H1 (cell line): ENCODE measurements at regions not wholly inside any gene's neighbourhood (a gene's known extent, or its start where the extent isn't known, plus 50 kb on each side); places are given as distances from the start of the nearest gene placed in this dataset.
A peak's percentile ranks its signal among the peaks of the same experiment; 100 is the strongest.

Source experiments
- CTCF ChIA-PET: fragments of 300-600 bp; sonication (Branson Sonifier 250); formaldehyde crosslinking; loops from one replicate; lab custom pipeline; 2021; ENCODE audit not compliant: partially characterized antibody; lab: Charles Lee
- POLR2A ChIA-PET: fragments of 300-600 bp; sonication (Branson Sonifier 250); formaldehyde crosslinking; loops from one replicate; lab custom pipeline; 2021; ENCODE audit warnings: inconsistent platforms; ENCODE audit not compliant: partially characterized antibody; lab: Charles Lee
- DNase-seq, 2 experiments: peaks; one replicate each; pipeline versions ENCODE4 v3.0.0 to v3.0.0-alpha.2; 2010 to 2022; ENCODE audit warnings: low spot score in 2 of 2, low read depth in 1 of 2, mixed read lengths in 1 of 2
- FAIRE-seq: peaks from 2 replicates; lab custom pipeline; 2011; peaks lifted over from hg19 to GRCh38; lab: Jason Lieb, UNC
- H2AFZ ChIP-seq: 2 replicates; pipeline ENCODE4 v1.8.1; 2012; ENCODE audit warnings: low read length, inconsistent platforms
- H2AK5ac ChIP-seq: 2 replicates; pipeline ENCODE4 v1.6.1; 2013; ENCODE audit warnings: low read depth, low read length
- H2BK120ac ChIP-seq: replicated peaks from 2 replicates; pipeline ENCODE3; 2013; ENCODE audit warnings: low read depth, low read length, inconsistent platforms
- H2BK12ac ChIP-seq: 2 replicates; pipeline ENCODE4 v1.6.1; 2013; ENCODE audit warnings: low read depth, low read length
- H2BK15ac ChIP-seq: 2 replicates; pipeline ENCODE4 v1.6.1; 2013; ENCODE audit warnings: low read length
- H2BK20ac ChIP-seq: 2 replicates; pipeline ENCODE4 v1.6.1; 2013; ENCODE audit warnings: low read length
- H2BK5ac ChIP-seq: 2 replicates; pipeline ENCODE4 v1.6.1; 2013; ENCODE audit warnings: low read depth, low read length
- H3K14ac ChIP-seq: 2 replicates; pipeline ENCODE4 v1.6.1; 2013; ENCODE audit warnings: inconsistent platforms; ENCODE audit not compliant: insufficient read length
- H3K18ac ChIP-seq: 2 replicates; pipeline ENCODE4 v1.6.1; 2013; ENCODE audit warnings: low read length; ENCODE audit errors: extremely low read depth
- H3K23ac ChIP-seq: 2 replicates; pipeline ENCODE4 v1.6.1; 2013; ENCODE audit warnings: inconsistent platforms; ENCODE audit not compliant: insufficient read length
- H3K23me2 ChIP-seq: 2 replicates; pipeline ENCODE4 v1.6.1; 2013; ENCODE audit warnings: low read depth, low read length
- H3K27ac ChIP-seq: 2 replicates; pipeline ENCODE4 v1.6.1; 2011; ENCODE audit warnings: low read depth, low read length, inconsistent platforms
- H3K27me3 ChIP-seq, 4 experiments: replicated peaks in 1 of 4; 1 replicate in 1 of 4; 2 replicates in 3 of 4; pipeline versions ENCODE4 v1.6.1 to v1.8.1; 2011 to 2013; ENCODE audit warnings: low read length in 3 of 4, mild to moderate bottlenecking in 3 of 4, inconsistent platforms in 2 of 4, mixed read lengths in 2 of 4, moderate library complexity in 1 of 4; ENCODE audit not compliant: control insufficient read depth in 3 of 4, insufficient read depth in 3 of 4; ENCODE audit errors: extremely low read depth in 1 of 4
- H3K36me3 ChIP-seq, 4 experiments: 2 replicates each; pipeline versions ENCODE4 v1.6.1 to v1.8.1; 2011 to 2013; ENCODE audit warnings: mild to moderate bottlenecking in 4 of 4, low read length in 3 of 4, moderate library complexity in 2 of 4, control low read depth in 1 of 4, inconsistent platforms in 1 of 4; ENCODE audit not compliant: insufficient read depth in 4 of 4, control insufficient read depth in 2 of 4
- H3K4ac ChIP-seq: replicated peaks from 2 replicates; pipeline ENCODE3; 2013; ENCODE audit warnings: low read length, low read depth, mixed read lengths, inconsistent platforms; ENCODE audit not compliant: insufficient read length
- H3K4me1 ChIP-seq, 4 experiments: replicated peaks in 1 of 4; 1 replicate in 1 of 4; 2 replicates in 3 of 4; pipeline versions ENCODE4 v1.6.1 to v1.8.1; 2011 to 2013; ENCODE audit warnings: low read length in 3 of 4, inconsistent platforms in 2 of 4, mixed read lengths in 1 of 4; ENCODE audit not compliant: insufficient read depth in 4 of 4, control insufficient read depth in 3 of 4
- H3K4me2 ChIP-seq, 2 experiments: 2 replicates each; pipeline versions ENCODE4 v1.6.1 to v1.8.1; 2011 to 2013; ENCODE audit warnings: low read depth in 2 of 2, low read length in 2 of 2, control low read depth in 1 of 2, inconsistent platforms in 1 of 2, mild to moderate bottlenecking in 1 of 2; ENCODE audit not compliant: insufficient read depth in 1 of 2
- H3K4me3 ChIP-seq, 4 experiments: fragments of 200-600, 300-600 bp in 1 of 4; sonication (generic), shearing (Covaris generic), sonication (Bioruptor Twin) in 1 of 4; 2 replicates each; pipeline versions ENCODE4 v1.5.1 to v1.8.1; 2011 to 2016; ENCODE audit warnings: low read length in 4 of 4, low read depth in 3 of 4, control low read depth in 2 of 4, inconsistent platforms in 2 of 4, mild to moderate bottlenecking in 2 of 4, mixed read lengths in 1 of 4, moderate library complexity in 1 of 4; ENCODE audit not compliant: insufficient read depth in 2 of 4; ENCODE audit errors: extremely low read depth in 1 of 4
- H3K56ac ChIP-seq: replicated peaks from 2 replicates; pipeline ENCODE3; 2013; ENCODE audit warnings: low read depth, mild to moderate bottlenecking, mixed read lengths, low read length, inconsistent platforms; ENCODE audit not compliant: insufficient read length
- H3K79me1 ChIP-seq: 2 replicates; pipeline ENCODE4 v1.6.1; 2013; ENCODE audit warnings: low read depth, low read length, control low read depth
- H3K79me2 ChIP-seq, 2 experiments: 2 replicates each; pipeline versions ENCODE4 v1.6.1 to v1.8.1; 2012 to 2013; ENCODE audit warnings: low read length in 2 of 2, mild to moderate bottlenecking in 2 of 2, inconsistent platforms in 1 of 2; ENCODE audit not compliant: insufficient read depth in 2 of 2, control insufficient read depth in 1 of 2
- H3K9ac ChIP-seq, 4 experiments: replicated peaks in 1 of 4; 1 replicate in 1 of 4; 2 replicates in 3 of 4; pipeline versions ENCODE4 v1.6.1 to v1.8.1; 2011 to 2013; ENCODE audit warnings: low read depth in 3 of 4, low read length in 3 of 4, control low read depth in 2 of 4, mild to moderate bottlenecking in 2 of 4, moderate library complexity in 2 of 4, inconsistent platforms in 1 of 4; ENCODE audit errors: extremely low read depth in 1 of 4
- H3K9me3 ChIP-seq, 2 experiments: 2 replicates each; pipeline versions ENCODE4 v1.6.1 to v1.8.1; 2012 to 2013; ENCODE audit warnings: mild to moderate bottlenecking in 2 of 2, moderate library complexity in 2 of 2, control low read depth in 1 of 2, inconsistent platforms in 1 of 2, low read depth in 1 of 2, low read length in 1 of 2, mixed read lengths in 1 of 2; ENCODE audit not compliant: insufficient read depth in 2 of 2
- H4K20me1 ChIP-seq, 2 experiments: replicated peaks in 1 of 2; 2 replicates each; pipeline versions ENCODE3 to v1.8.1; 2011 to 2013; ENCODE audit warnings: inconsistent platforms in 2 of 2, low read length in 2 of 2, mild to moderate bottlenecking in 1 of 2; ENCODE audit not compliant: insufficient read depth in 2 of 2, control insufficient read depth in 1 of 2
- H4K5ac ChIP-seq: 2 replicates; pipeline ENCODE4 v1.6.1; 2013; ENCODE audit warnings: low read length, low read depth, mixed read lengths, inconsistent platforms; ENCODE audit not compliant: insufficient read length
- H4K8ac ChIP-seq: 2 replicates; pipeline ENCODE4 v1.8.0; 2013; ENCODE audit warnings: mild to moderate bottlenecking, moderate library complexity, low read length, inconsistent platforms; ENCODE audit not compliant: insufficient read depth; ENCODE audit errors: extremely low read depth
- H4K91ac ChIP-seq: replicated peaks from 2 replicates; pipeline ENCODE3; 2013; ENCODE audit warnings: low read length, mixed read lengths, inconsistent platforms; ENCODE audit not compliant: insufficient read length
- BACH1 ChIP-seq: IDR thresholded peaks from 2 replicates; pipeline ENCODE4 v1.6.1; 2012; ENCODE audit warnings: low read length, improper control_type of control experiment
- CBX8 ChIP-seq: fragments of 300-800, 300-1000 bp; sonication (generic); IDR thresholded peaks from 2 replicates; pipeline ENCODE4 v1.7.1; 2016; ENCODE audit warnings: low read depth, low read length, borderline replicate concordance
- EP300 ChIP-seq, 2 experiments: IDR thresholded peaks; 1 replicate in 1 of 2; 2 replicates in 1 of 2; pipeline ENCODE4 v1.6.1; 2011 to 2012; ENCODE audit warnings: low read depth in 2 of 2, low read length in 2 of 2, mild to moderate bottlenecking in 2 of 2, borderline replicate concordance in 1 of 2, inconsistent platforms in 1 of 2, moderate library complexity in 1 of 2
- KDM4A ChIP-seq: IDR thresholded peaks from one replicate; pipeline ENCODE4 v1.7.1; 2012; ENCODE audit warnings: low read depth, mild to moderate bottlenecking, moderate library complexity, low read length, inconsistent platforms; ENCODE audit not compliant: severe bottlenecking
- POU5F1 ChIP-seq: IDR thresholded peaks from 2 replicates; pipeline ENCODE4 v1.6.1; 2011; ENCODE audit warnings: low read depth, mild to moderate bottlenecking, low read length, moderate library complexity
- RXRA ChIP-seq: IDR thresholded peaks from 2 replicates; pipeline ENCODE4 v1.6.1; 2011; ENCODE audit warnings: low read depth, mild to moderate bottlenecking, low read length, moderate library complexity; ENCODE audit not compliant: insufficient read depth
- SP2 ChIP-seq: IDR thresholded peaks from 2 replicates; pipeline ENCODE4 v1.6.1; 2012; ENCODE audit warnings: mild to moderate bottlenecking, low read length, inconsistent platforms
- WGBS, 2 experiments: shearing (Covaris generic) in 1 of 2; methylation state at CpG; one replicate each; pipeline versions ENCODE4 v1.1.6 to v1.1.7; 2013 to 2015; ENCODE audit warnings: low lambda C conversion rate in 2 of 2, mixed read lengths in 2 of 2, inconsistent platforms in 1 of 2, low coverage in 1 of 2, missing lambda C conversion rate in 1 of 2; ENCODE audit not compliant: insufficient replicate concordance in 2 of 2, insufficient coverage in 1 of 2, insufficient read length in 1 of 2; ENCODE audit errors: extremely low coverage in 1 of 2, missing lambda C conversion rate in 1 of 2; 5-methylcytosine and 5-hydroxymethylcytosine counted together
- TF ChIP-seq, protein P1 (sequence below): IDR thresholded peaks from 2 replicates; pipeline ENCODE4 v1.6.1; 2011; ENCODE audit warnings: low read length, improper control_type of control experiment

DNA sequence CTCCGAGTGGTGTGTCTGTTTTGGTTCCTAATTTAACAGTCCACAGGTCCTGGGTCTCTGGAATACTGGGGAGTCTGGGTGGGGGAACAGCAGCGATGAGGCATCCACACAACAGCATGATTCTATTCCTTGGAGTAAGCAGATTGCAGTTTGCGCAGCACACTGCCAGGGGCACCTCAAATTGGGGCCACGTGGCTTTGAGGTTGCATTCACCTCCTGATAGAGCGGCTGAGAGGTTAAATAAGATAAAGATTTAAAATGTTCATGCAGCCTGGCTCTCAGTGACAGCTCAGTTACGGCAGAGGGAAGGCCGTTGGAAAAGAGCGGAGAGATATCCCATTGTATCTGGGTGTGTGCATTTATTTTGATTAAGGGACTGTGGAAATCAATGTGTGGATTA lies 202.3 kb downstream of the ASB1 start:
- CTCF ChIA-PET: no interaction called here

More for the DNA sequence above, 202.3 kb downstream of the ASB1 start:
- no peaks in the 10 kb centered on the region for H3K79me1 ChIP-seq
- TF ChIP-seq BACH1 (no peak), SP2 (no peak), KDM4A (no peak), RXRA (no peak), POU5F1 (no peak), CBX8 (no peak), EP300 (IDR thresholded peaks at IDR 0.05; ENCODE audit: borderline replicate concordance in 1 of 2, low read depth in 2 of 2, low read length in 2 of 2) (no peak)
- TF ChIP-seq, protein P1, sequence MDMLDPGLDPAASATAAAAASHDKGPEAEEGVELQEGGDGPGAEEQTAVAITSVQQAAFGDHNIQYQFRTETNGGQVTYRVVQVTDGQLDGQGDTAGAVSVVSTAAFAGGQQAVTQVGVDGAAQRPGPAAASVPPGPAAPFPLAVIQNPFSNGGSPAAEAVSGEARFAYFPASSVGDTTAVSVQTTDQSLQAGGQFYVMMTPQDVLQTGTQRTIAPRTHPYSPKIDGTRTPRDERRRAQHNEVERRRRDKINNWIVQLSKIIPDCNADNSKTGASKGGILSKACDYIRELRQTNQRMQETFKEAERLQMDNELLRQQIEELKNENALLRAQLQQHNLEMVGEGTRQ: no peak
- H3K9me3 ChIP-seq: no peaks in the 10 kb centered on the region
- H3K23ac ChIP-seq: no peak overlapping the region
- H4K5ac ChIP-seq: no peak overlapping the region
- no peak overlapping the region for H2BK120ac ChIP-seq
- POLR2A ChIA-PET: no interaction called here
- no peak overlapping the region for H3K18ac ChIP-seq
- H2BK5ac ChIP-seq: no peak overlapping the region
- H3K27ac ChIP-seq: no peak overlapping the region
- DNase-seq: peak in 1 of 2 experiments; percentile 6
- no peak overlapping the region for H3K9ac ChIP-seq
- H2AK5ac ChIP-seq: no peak overlapping the region
- no peaks in the 10 kb centered on the region; the same call in 1 of the 2 replicates for H3K23me2 ChIP-seq
- H3K56ac ChIP-seq: no peak overlapping the region
- H4K8ac ChIP-seq: no peak overlapping the region
- H3K4me3 ChIP-seq: no peak overlapping the region
- H4K20me1 ChIP-seq: peaks cover 0 to 1% of the 10 kb centered on the region in 2 experiments
- H3K4me2 ChIP-seq: no peak overlapping the region
- FAIRE-seq: no peak
- H3K36me3 ChIP-seq: no peaks in the 10 kb centered on the region
- H2AFZ ChIP-seq: no peak overlapping the region
- WGBS, 2 experiments: 89% methylated on average over 8 of the region's 8 CpGs; no CpG with 5 or more reads in 1 of the 2 experiments
- H3K14ac ChIP-seq: no peak overlapping the region
- no peak overlapping the region for H2BK12ac ChIP-seq
- no peak overlapping the region for H4K91ac ChIP-seq
- no peak overlapping the region for H3K4ac ChIP-seq
- H3K79me2 ChIP-seq: no peaks in the 10 kb centered on the region
- H2BK20ac ChIP-seq: no peak overlapping the region
- H3K27me3 ChIP-seq: no peaks in the 10 kb centered on the region
- no peaks in the 10 kb centered on the region for H3K4me1 ChIP-seq
- H2BK15ac ChIP-seq: no peak overlapping the region
